GM13976 (cell line): ENCODE measurements at regions not wholly inside any gene's neighbourhood (a gene's known extent, or its start where the extent isn't known, plus 50 kb on each side); places are given as distances from the start of the nearest gene placed in this dataset.

Experiments used
- DNase-seq: peaks from one replicate; pipeline ENCODE4 v3.0.0; 2012; ENCODE audit warnings: low spot score
- in situ Hi-C: fragments of 300-500 bp; cut with MboI; formaldehyde crosslinking; loops from one replicate; pipeline ENCODE4 v1.12.0; 2022; ENCODE audit warnings: low sequenced_read_pairs, mixed read lengths, inconsistent platforms; ENCODE audit not compliant: unreplicated experiment
- TF ChIP-seq, protein P1 (sequence below): IDR thresholded peaks from 2 replicates; pipeline ENCODE4 v1.5.1; 2012; ENCODE audit warnings: borderline replicate concordance, mild to moderate bottlenecking; ENCODE audit not compliant: insufficient read depth; ENCODE audit errors: extremely low read depth, missing control alignments, control extremely low read depth

GRCh38 chr2:226673314-226673723, 126.3 kb downstream of the IRS1 start:
- in situ Hi-C loops = no loop called here
- TF ChIP-seq, protein P1, sequence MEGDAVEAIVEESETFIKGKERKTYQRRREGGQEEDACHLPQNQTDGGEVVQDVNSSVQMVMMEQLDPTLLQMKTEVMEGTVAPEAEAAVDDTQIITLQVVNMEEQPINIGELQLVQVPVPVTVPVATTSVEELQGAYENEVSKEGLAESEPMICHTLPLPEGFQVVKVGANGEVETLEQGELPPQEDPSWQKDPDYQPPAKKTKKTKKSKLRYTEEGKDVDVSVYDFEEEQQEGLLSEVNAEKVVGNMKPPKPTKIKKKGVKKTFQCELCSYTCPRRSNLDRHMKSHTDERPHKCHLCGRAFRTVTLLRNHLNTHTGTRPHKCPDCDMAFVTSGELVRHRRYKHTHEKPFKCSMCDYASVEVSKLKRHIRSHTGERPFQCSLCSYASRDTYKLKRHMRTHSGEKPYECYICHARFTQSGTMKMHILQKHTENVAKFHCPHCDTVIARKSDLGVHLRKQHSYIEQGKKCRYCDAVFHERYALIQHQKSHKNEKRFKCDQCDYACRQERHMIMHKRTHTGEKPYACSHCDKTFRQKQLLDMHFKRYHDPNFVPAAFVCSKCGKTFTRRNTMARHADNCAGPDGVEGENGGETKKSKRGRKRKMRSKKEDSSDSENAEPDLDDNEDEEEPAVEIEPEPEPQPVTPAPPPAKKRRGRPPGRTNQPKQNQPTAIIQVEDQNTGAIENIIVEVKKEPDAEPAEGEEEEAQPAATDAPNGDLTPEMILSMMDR = no peak
- no peak for DNase-seq

- TF ChIP-seq, protein P1 = no peak
- no peak for DNase-seq
- in situ Hi-C loops = no loop called here
Measured at GRCh38 chr2:226671141-226671676, 128.4 kb downstream of the IRS1 start.

- DNase-seq = no peak
- in situ Hi-C loops = no loop called here
- TF ChIP-seq, protein P1 = no peak
Measured at GRCh38 chr2:226669905-226670304, 129.7 kb downstream of the IRS1 start.

GRCh38 chr2:226669249-226669648, 130.4 kb downstream of the IRS1 start:
- in situ Hi-C loops = no loop called here
- TF ChIP-seq, protein P1 = no peak

DNA sequence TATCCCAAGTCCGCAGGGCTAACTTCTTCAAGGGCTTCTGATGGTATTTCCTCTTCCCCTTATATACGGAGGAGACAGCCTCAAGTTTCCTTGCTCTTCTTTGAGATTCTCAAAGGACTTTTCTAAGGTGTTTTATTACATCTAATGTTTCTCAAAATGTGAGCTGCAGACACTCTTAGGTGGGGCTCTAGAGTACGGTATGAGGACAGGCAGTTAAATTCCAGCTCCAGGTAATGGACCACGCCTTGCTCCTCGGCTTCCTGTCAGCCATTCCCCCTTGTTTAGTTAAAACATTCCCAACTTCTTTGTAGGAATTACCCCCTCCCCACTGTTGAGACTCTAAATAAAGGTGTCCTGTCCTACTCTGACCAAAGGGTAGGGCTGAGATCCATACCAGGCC, 131.9 kb downstream of the IRS1 start:
- in situ Hi-C loops = no loop called here
- DNase-seq = no peak
- TF ChIP-seq, protein P1 = no peak

More at GRCh38 chr2:226669249-226669648, 130.4 kb downstream of the IRS1 start:
- no peak for DNase-seq

GRCh38 chr2:226665306-226665831, 134.3 kb downstream of the IRS1 start:
- DNase-seq = no peak
- TF ChIP-seq, protein P1 = no peak
- in situ Hi-C loops = no loop called here

- TF ChIP-seq, protein P1 = no peak
- in situ Hi-C loops = no loop called here
- no peak for DNase-seq
Measured at GRCh38 chr2:226664661-226665060, 135.0 kb downstream of the IRS1 start.
